GM10266 (cell line): ENCODE measurements at regions not wholly inside any gene's neighbourhood (a gene's known extent, or its start where the extent isn't known, plus 50 kb on each side); places are given as distances from the start of the nearest gene placed in this dataset.
"Not testable (repeated sequence)": the region's sequence is repeated elsewhere in the genome, so short reads cannot be mapped to it uniquely, and the experiment has no call there.

Source experiments
- DNase-seq: peaks from one replicate; pipeline ENCODE4 v3.0.0; 2012; ENCODE audit errors: extremely low spot score
- TF ChIP-seq, protein P1 (sequence below): IDR thresholded peaks from 2 replicates; pipeline ENCODE4 v1.5.1; 2012; ENCODE audit warnings: mild to moderate bottlenecking, low read depth; ENCODE audit not compliant: control insufficient read depth, insufficient read depth; ENCODE audit errors: missing control alignments

DNA sequence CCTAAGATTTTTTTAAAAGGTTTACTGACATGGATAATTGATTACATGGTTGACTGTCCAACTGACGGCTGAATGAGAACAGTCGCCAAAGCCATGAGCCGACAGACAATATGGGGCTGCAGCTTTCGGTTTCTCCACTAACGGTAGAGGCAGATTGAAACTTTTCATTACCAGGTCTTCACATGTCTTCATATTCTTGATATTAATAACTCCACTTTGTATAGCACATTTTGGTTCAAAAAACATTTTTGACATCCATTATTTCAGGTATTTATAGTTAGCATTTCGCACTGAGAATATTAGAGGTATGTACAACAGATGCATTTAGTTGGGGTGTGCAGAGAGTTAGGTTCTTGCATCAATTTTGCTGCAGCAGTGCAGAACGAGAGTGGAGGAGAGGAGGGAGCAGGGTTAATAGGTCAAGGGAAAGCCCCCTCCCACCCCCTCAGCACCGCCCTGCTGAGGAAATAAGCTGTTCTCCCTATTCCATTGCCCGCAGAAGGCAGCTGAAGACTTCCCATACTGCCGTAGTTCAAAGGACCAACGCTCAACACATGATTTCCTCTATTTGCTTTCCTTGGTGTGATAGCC, 73.6 kb upstream of the ADTRP start:
- DNase-seq, result no peak
- TF ChIP-seq, protein P1, sequence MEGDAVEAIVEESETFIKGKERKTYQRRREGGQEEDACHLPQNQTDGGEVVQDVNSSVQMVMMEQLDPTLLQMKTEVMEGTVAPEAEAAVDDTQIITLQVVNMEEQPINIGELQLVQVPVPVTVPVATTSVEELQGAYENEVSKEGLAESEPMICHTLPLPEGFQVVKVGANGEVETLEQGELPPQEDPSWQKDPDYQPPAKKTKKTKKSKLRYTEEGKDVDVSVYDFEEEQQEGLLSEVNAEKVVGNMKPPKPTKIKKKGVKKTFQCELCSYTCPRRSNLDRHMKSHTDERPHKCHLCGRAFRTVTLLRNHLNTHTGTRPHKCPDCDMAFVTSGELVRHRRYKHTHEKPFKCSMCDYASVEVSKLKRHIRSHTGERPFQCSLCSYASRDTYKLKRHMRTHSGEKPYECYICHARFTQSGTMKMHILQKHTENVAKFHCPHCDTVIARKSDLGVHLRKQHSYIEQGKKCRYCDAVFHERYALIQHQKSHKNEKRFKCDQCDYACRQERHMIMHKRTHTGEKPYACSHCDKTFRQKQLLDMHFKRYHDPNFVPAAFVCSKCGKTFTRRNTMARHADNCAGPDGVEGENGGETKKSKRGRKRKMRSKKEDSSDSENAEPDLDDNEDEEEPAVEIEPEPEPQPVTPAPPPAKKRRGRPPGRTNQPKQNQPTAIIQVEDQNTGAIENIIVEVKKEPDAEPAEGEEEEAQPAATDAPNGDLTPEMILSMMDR, result no peak

DNA sequence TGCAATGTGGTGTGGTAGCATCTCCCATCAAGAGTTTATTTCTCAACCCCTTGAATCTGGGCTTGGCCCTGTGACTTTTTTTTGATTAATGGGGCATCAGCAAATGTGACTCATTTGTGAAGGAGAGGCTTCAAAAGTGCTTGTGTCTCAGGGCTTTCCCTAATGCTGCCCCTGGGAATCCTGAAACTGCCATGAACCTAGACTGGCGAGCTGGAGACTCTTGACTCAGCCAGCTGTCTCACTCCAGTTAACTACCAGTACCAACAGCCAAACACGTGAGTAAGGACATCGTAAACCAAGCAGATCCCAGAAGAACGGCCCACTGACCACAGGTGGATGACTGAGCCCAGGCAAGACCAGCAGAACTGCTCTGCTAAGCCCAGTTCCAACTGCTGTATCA, 72.8 kb upstream of the ADTRP start:
- no peak for DNase-seq
- TF ChIP-seq, protein P1, result no peak

DNA sequence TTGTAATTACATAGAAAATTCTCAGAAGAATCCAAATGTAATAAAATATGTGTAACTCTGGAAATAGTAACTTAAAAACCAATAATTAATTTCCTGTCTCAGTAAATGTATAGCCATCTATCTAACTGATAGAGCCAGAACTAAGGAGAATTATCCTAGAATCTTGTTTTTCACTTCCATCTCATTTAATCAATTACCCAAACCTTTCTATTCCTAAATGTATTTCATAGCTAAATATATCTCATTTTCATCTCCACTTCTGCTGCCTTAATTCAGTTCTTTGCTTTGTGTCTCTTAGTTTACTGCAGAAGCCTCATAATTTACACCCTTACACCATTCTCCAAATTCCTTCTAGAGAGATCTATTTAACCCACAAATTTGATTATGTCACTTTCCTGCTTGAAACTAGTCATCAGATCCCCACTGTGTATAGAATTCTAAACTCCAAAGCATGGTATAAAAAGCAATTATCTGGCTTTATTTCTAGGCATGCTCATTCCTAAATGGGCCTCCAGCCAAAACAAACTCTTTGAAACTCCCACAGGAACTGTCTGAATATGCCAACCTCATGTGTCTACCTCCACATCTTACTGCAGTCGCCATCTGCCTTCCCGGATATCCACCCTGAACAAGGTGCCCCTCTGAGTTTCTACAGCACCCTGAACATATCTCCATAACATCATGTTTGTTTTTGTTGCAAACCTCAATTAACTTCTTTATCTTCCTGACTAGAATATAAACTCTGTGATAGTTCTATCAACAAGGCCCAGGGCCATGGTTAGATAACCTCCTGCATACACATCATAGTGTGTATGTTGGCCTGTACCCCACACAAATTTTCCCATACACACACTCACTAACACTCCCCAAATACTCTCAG, 70.5 kb upstream of the ADTRP start:
- TF ChIP-seq, protein P1, result no peak
- DNase-seq, result no peak

DNA sequence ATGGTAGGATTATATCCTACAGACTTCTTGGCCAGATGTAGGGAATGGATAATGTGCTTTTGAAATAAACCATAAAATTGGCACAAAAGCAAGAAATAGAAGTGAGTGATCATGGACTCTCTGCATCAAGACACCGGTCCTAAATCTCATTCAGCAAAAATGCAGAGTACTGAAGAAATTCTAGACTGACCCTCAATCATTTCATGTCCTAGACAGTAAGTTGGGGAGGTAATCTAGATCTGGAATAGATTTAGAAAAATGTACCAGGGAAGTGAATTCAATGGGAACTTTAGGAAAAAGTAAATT, 69.7 kb upstream of the ADTRP start:
- TF ChIP-seq, protein P1, result no peak
- no peak for DNase-seq

DNA sequence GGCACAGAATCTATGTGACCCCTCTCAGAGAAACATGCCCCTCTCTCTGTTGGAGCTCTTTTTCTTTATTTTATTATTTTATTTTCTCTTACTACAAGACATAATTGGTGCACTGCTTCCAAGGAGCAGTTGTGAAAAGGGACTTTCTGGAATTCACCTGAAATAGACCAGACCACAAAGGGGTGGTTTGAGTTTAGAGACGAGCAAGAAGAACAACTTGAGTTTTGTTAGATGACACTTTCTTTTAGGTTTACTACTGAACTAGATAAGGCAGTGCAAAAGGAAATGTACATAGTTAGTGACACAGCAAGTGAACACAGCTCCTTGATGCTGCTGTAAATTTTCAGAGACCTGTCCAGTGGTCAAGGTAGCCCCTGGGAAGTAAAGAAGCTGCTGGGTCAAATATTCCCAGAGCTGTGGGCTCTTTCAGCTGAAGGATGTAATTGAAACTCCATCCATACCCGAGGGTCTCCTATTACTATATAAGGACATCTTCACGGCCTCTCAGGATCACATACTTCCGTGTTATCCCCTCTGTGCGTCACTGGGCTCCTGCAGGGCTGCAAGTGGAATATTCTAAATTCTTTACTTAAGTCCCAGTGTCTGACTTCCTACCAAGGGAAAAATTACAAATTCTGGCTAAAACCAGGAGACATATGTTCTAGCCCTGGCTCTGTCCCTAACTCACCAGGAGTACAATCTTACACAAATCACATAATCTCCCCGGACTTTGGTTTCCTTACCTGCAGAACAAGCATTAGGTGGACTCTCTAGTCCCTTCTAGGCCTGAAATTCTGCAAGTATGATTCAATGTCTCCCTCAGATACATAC, 69.1 kb upstream of the ADTRP start:
- TF ChIP-seq, protein P1, result no peak
- DNase-seq, result no peak

DNA sequence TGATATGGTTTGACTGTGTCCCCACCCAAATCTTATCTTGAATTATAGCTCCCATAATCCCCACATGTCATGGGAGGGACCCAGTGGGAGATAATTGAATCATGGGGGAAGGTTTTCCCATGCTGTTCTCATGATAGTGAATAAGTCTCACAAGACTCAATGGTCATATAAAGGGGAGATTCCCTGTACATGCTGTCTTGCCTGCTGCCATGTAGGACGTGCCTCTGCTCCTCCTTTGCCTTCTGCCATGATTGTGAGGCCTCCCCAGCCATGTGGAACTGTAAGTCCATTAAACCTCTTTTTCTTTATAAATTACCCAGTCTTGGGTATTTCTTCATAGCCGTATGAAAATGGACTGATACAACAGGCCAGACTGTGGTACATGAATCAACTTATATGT, 68.5 kb upstream of the ADTRP start:
- DNase-seq, result not testable (repeated sequence)

DNA sequence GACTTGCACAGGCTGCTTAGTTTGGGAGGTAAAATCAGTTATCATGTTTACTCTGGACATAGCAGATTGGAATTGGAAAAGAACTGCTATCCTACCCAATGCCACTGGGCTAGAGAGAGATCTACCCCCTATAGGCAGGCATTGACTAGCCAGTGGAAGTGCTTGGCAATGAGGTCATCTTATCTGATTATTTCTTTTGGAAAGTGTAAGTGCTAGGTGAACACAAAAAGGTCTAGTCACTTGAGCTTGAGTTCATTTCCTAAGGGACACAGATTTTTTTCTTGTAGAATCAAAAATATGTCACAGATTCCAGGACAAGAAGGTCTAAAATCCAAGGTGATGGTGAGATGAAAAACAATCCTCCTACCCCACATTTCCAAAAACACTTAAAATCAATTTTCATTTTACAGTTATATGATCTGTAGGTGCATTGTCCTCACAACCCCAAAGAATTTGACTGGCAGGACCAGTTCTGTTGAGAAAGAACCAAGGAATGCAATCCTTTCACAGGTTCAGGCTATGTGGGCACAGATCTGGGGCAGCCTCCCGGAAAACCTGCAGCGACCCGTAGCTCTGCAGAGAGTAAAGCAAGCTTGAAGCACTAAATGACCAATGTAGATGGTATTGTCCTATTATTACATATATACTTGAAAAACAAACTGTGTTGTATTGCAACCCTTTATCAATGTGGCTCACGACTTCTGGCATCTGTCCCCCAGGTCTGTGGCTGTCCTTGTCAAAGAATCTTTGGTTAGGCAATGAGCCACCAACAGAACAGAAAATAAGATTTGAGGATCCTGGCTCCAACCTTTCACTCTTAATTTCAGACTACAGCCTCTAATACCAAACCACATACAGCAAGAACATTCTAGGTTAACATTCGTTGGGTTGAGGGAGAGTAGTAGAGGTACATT, 67.3 kb upstream of the ADTRP start:
- DNase-seq, result no peak

DNA sequence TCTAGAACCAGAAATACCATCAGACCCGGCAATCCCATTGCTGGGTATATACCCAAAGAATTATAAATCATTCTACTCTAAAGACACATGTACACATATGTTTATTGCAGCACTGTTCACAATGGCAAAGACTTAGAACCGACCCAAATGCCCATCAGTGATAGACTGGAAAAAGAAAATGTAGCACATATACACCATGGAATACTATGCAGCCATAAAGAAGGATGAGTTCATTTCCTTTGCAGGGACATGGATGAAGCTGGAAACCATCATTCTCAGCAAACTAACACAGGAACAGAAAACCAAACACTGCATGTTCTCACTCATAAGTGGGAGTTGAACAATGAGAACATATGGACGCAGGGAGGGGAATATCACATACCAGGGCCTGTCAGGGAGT, 64.2 kb upstream of the ADTRP start:
- DNase-seq, result not testable (repeated sequence)

More for the DNA sequence above, 67.3 kb upstream of the ADTRP start:
- TF ChIP-seq, protein P1, result no peak
